HG03575 (cell line): ENCODE measurements at regions not wholly inside any gene's neighbourhood (a gene's known extent, or its start where the extent isn't known, plus 50 kb on each side); places are given as distances from the start of the nearest gene placed in this dataset.

Source experiments
- ATAC-seq: cut with Tn5 transposase; IDR thresholded peaks from one replicate; pipeline ENCODE4 v1.9.1; 2021; ENCODE audit not compliant: unreplicated experiment, insufficient number of reproducible peaks, low FRiP score; ENCODE audit errors: extremely low read depth

- ATAC-seq: no peak
Measured at GRCh38 chr3:6807967-6808588, 52.8 kb upstream of the GRM7 start.

GRCh38 chr3:6809349-6809748 lies 51.6 kb upstream of the GRM7 start:
- no peak for ATAC-seq
